ENCODE measurements at regions not wholly inside any gene's neighbourhood (a gene's known extent, or its start where the extent isn't known, plus 50 kb on each side); places are given as distances from the start of the nearest gene placed in this dataset.
"Not testable (repeated sequence)": the region's sequence is repeated elsewhere in the genome, so short reads cannot be mapped to it uniquely, and the experiment has no call there.

- DNase-seq, result no peak
These were observed 367.6 kb upstream of the AGA start for GRCh38 chr4:177809791-177810190.

GRCh38 chr4:177810220-177810619 lies 368.0 kb upstream of the AGA start:
- no peak for DNase-seq

- DNase-seq, result not testable (repeated sequence)
These were observed 376.2 kb upstream of the AGA start for GRCh38 chr4:177818392-177818791.

GRCh38 chr4:177826973-177827372 lies 384.7 kb upstream of the AGA start:
- DNase-seq, result no peak

- DNase-seq, result no peak
These were observed 399.0 kb upstream of the AGA start for GRCh38 chr4:177841258-177841657.

- no peak for DNase-seq
These were observed 411.0 kb upstream of the AGA start for GRCh38 chr4:177853229-177853628.

GRCh38 chr4:177855507-177856197 lies 413.4 kb upstream of the AGA start:
- peak; percentile 10 for DNase-seq

- DNase-seq, result no peak
These were observed 417.9 kb upstream of the AGA start for GRCh38 chr4:177860171-177860570.

- DNase-seq, result no peak
These were observed 419.4 kb upstream of the AGA start for GRCh38 chr4:177861551-177862094.

GRCh38 chr4:177862541-177863176 lies 420.4 kb upstream of the AGA start:
- no peak for DNase-seq

- DNase-seq, result no peak
These were observed 437.6 kb upstream of the AGA start for GRCh38 chr4:177879851-177880250.

GRCh38 chr4:177895136-177895535 lies 452.9 kb upstream of the AGA start:
- DNase-seq, result no peak

GRCh38 chr4:177901786-177902185 lies 459.5 kb upstream of the AGA start:
- no peak for DNase-seq

- no peak for DNase-seq
These were observed 460.1 kb upstream of the AGA start for GRCh38 chr4:177902386-177902785.

- DNase-seq, result peak; percentile 1
These were observed 465.6 kb upstream of the AGA start for GRCh38 chr4:177907736-177908424.

GRCh38 chr4:177921715-177922114 lies 479.5 kb upstream of the AGA start:
- no peak for DNase-seq

GRCh38 chr4:177923888-177924287 lies 481.7 kb upstream of the AGA start:
- no peak for DNase-seq

- DNase-seq, result no peak
These were observed 494.8 kb upstream of the AGA start for GRCh38 chr4:177937041-177937440.

GRCh38 chr4:177938226-177938625 lies 496.0 kb upstream of the AGA start:
- no peak for DNase-seq

- DNase-seq, result no peak
These were observed 503.0 kb upstream of the AGA start for GRCh38 chr4:177945268-177945667.

- DNase-seq, result no peak
These were observed 505.4 kb upstream of the AGA start for GRCh38 chr4:177947607-177948006.

GRCh38 chr4:177948853-177949252 lies 506.6 kb upstream of the AGA start:
- DNase-seq, result no peak

- DNase-seq, result no peak
These were observed 508.8 kb upstream of the AGA start for GRCh38 chr4:177951026-177951425.
